Astrocyte of the spinal cord (primary cell): ENCODE measurements at regions not wholly inside any gene's neighbourhood (a gene's known extent, or its start where the extent isn't known, plus 50 kb on each side); places are given as distances from the start of the nearest gene placed in this dataset.

ENCODE experiments used
- DNase-seq: peaks from one replicate; pipeline ENCODE4 v3.0.0; 2011; ENCODE audit warnings: low read depth, low spot score
- H3K4me3 ChIP-seq: 2 replicates; pipeline ENCODE4 v1.5.1; 2011; ENCODE audit warnings: low read depth, mild to moderate bottlenecking, low read length, moderate library complexity
- in situ Hi-C: cut with HindIII; loops from 2 replicates; pipeline ENCODE4 v1.10.0; 2017; ENCODE audit warnings: low sequenced_read_pairs
- TF ChIP-seq, protein P1 (sequence below): IDR thresholded peaks from 2 replicates; pipeline ENCODE4 v1.5.1; 2012; ENCODE audit warnings: low read depth, mild to moderate bottlenecking, low read length, inconsistent platforms

DNA sequence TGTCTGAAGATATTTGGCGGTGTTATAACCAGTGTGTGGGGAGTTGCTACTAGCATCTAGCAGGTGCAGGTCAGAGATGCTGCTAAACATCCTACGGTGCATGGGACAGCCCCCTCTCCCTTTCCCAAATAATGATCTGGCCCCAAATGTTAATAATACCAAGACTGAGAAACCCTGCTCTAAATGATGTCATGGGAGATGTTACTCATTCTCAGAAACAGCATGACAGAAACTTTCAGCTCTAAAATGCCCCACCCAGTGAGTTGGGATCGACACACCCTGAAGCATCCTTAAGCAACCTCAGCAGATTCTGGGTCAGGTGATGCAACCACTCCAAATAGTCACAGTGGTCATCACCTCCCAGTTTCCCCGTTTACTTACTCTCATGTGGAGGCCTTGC, 108.8 kb upstream of the MPP7 start:
- in situ Hi-C loops, result no loop called here
- DNase-seq, result no peak
- TF ChIP-seq, protein P1, sequence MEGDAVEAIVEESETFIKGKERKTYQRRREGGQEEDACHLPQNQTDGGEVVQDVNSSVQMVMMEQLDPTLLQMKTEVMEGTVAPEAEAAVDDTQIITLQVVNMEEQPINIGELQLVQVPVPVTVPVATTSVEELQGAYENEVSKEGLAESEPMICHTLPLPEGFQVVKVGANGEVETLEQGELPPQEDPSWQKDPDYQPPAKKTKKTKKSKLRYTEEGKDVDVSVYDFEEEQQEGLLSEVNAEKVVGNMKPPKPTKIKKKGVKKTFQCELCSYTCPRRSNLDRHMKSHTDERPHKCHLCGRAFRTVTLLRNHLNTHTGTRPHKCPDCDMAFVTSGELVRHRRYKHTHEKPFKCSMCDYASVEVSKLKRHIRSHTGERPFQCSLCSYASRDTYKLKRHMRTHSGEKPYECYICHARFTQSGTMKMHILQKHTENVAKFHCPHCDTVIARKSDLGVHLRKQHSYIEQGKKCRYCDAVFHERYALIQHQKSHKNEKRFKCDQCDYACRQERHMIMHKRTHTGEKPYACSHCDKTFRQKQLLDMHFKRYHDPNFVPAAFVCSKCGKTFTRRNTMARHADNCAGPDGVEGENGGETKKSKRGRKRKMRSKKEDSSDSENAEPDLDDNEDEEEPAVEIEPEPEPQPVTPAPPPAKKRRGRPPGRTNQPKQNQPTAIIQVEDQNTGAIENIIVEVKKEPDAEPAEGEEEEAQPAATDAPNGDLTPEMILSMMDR, result no peak
- H3K4me3 ChIP-seq, result no peak overlapping the region

DNA sequence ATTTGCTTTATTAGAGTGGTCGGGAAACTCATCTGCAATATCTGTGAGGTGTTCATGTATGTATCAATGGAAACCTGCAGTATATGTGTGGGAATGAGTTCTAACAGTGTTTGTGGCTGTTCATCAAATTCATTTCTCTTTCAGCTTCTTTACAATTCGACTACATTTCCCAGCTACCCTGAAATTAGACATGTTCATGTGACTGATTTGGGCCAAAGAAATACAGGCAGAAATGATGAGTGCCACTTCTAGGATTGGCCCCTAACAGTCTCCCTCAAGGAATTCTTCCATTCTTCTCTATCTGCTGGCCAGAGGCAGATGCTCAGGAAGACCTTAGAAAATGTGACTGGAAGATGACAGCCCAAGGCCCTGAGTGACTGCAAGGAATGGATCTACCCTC, 114.8 kb upstream of the WAC start:
- TF ChIP-seq, protein P1, result no peak
- H3K4me3 ChIP-seq, result no peak overlapping the region
- in situ Hi-C loops, result no loop called here
- DNase-seq, result no peak

- H3K4me3 ChIP-seq, result no peak overlapping the region
- TF ChIP-seq, protein P1, result no peak
- in situ Hi-C loops, result no loop called here
- DNase-seq, result no peak
Observed at GRCh38 chr10:28425422-28425821, 107.5 kb upstream of the WAC start.

GRCh38 chr10:28426392-28427159, 106.3 kb upstream of the WAC start:
- no peak for DNase-seq
- no peak overlapping the region for H3K4me3 ChIP-seq
- in situ Hi-C loops, result no loop called here
- TF ChIP-seq, protein P1, result no peak

GRCh38 chr10:28427376-28427775, 105.5 kb upstream of the WAC start:
- in situ Hi-C loops, result no loop called here
- DNase-seq, result no peak
- H3K4me3 ChIP-seq, result no peak overlapping the region
- TF ChIP-seq, protein P1, result no peak

- in situ Hi-C loops, result no loop called here
- TF ChIP-seq, protein P1, result no peak
Observed at GRCh38 chr10:28429045-28429444, 103.9 kb upstream of the WAC start.

More at GRCh38 chr10:28429045-28429444, 103.9 kb upstream of the WAC start:
- no peak overlapping the region for H3K4me3 ChIP-seq
- DNase-seq, result no peak
